IPS-18a (cell line): ENCODE measurements at regions not wholly inside any gene's neighbourhood (a gene's known extent, or its start where the extent isn't known, plus 50 kb on each side); places are given as distances from the start of the nearest gene placed in this dataset.
"Not testable (repeated sequence)": the region's sequence is repeated elsewhere in the genome, so short reads cannot be mapped to it uniquely, and the experiment has no call there.

Experiments
- H3K27ac ChIP-seq: one replicate; pipeline ENCODE4 v1.5.1; 2013; ENCODE audit warnings: low read length
- H3K27me3 ChIP-seq: one replicate; pipeline ENCODE4 v1.6.1; 2013; ENCODE audit warnings: mild to moderate bottlenecking, low read length; ENCODE audit not compliant: control insufficient read depth, insufficient read depth
- H3K36me3 ChIP-seq: one replicate; pipeline ENCODE4 v1.6.1; 2013; ENCODE audit warnings: low read depth, low read length; ENCODE audit not compliant: control insufficient read depth
- H3K4me1 ChIP-seq: one replicate; pipeline ENCODE4 v1.6.1; 2013; ENCODE audit warnings: low read depth, low read length; ENCODE audit not compliant: control insufficient read depth
- H3K4me3 ChIP-seq: one replicate; pipeline ENCODE4 v1.5.1; 2013; ENCODE audit warnings: low read length
- H3K9ac ChIP-seq: one replicate; pipeline ENCODE4 v1.6.1; 2013; ENCODE audit warnings: mild to moderate bottlenecking, low read length, moderate library complexity
- H3K9me3 ChIP-seq: one replicate; pipeline ENCODE4 v1.6.1; 2013; ENCODE audit warnings: low read depth, low read length; ENCODE audit not compliant: control insufficient read depth

GRCh38 chr6:21745543-21746337 lies 152.2 kb downstream of the SOX4 start:
- H3K27me3 ChIP-seq: no peaks in the 10 kb centered on the region
- H3K4me3 ChIP-seq: no peak overlapping the region
- no peaks in the 10 kb centered on the region for H3K9me3 ChIP-seq
- H3K9ac ChIP-seq: no peak overlapping the region
- no peak overlapping the region for H3K27ac ChIP-seq
- no peaks in the 10 kb centered on the region for H3K36me3 ChIP-seq
- peaks cover 65% of the 10 kb centered on the region for H3K4me1 ChIP-seq

- no peak overlapping the region for H3K27ac ChIP-seq
- no peak overlapping the region for H3K4me3 ChIP-seq
- no peak overlapping the region for H3K9ac ChIP-seq
- H3K27me3 ChIP-seq: no peaks in the 10 kb centered on the region
- peaks cover 62% of the 10 kb centered on the region for H3K4me1 ChIP-seq
- H3K9me3 ChIP-seq: no peaks in the 10 kb centered on the region
- H3K36me3 ChIP-seq: no peaks in the 10 kb centered on the region
Observed at GRCh38 chr6:21747441-21747840, 153.9 kb downstream of the SOX4 start.

GRCh38 chr6:21748343-21749056 lies 154.9 kb downstream of the SOX4 start:
- Histone ChIP-seq H3K27me3 (no peaks in the 10 kb centered on the region), H3K27ac (no peak overlapping the region), H3K4me1 (peaks cover 59% of the 10 kb centered on the region), H3K9me3 (no peaks in the 10 kb centered on the region), H3K4me3 (peak overlapping the region; percentile 31), H3K9ac (peak overlapping the region; percentile 14), H3K36me3 (no peaks in the 10 kb centered on the region)

GRCh38 chr6:21749754-21750153 lies 156.2 kb downstream of the SOX4 start:
- peaks cover 66% of the 10 kb centered on the region for H3K4me1 ChIP-seq
- no peaks in the 10 kb centered on the region for H3K9me3 ChIP-seq
- H3K27me3 ChIP-seq: no peaks in the 10 kb centered on the region
- H3K9ac ChIP-seq: no peak overlapping the region
- peaks cover under 1% of the 10 kb centered on the region for H3K36me3 ChIP-seq
- peak overlapping the region; percentile 18 for H3K27ac ChIP-seq
- no peak overlapping the region for H3K4me3 ChIP-seq

- no peaks in the 10 kb centered on the region for H3K27me3 ChIP-seq
- peaks cover 69% of the 10 kb centered on the region for H3K4me1 ChIP-seq
- no peak overlapping the region for H3K4me3 ChIP-seq
- H3K9ac ChIP-seq: no peak overlapping the region
- H3K9me3 ChIP-seq: no peaks in the 10 kb centered on the region
- no peak overlapping the region for H3K27ac ChIP-seq
- peaks cover 6% of the 10 kb centered on the region for H3K36me3 ChIP-seq
Observed at GRCh38 chr6:21750575-21750974, 157.0 kb downstream of the SOX4 start.

GRCh38 chr6:21751608-21752007 lies 158.1 kb downstream of the SOX4 start:
- Histone ChIP-seq H3K9ac (no peak overlapping the region), H3K9me3 (no peaks in the 10 kb centered on the region), H3K36me3 (peaks cover 6% of the 10 kb centered on the region), H3K4me1 (peaks cover 69% of the 10 kb centered on the region), H3K27me3 (no peaks in the 10 kb centered on the region), H3K4me3 (no peak overlapping the region), H3K27ac (no peak overlapping the region)

GRCh38 chr6:21752054-21752811 lies 158.7 kb downstream of the SOX4 start:
- no peaks in the 10 kb centered on the region for H3K9me3 ChIP-seq
- H3K4me3 ChIP-seq: no peak overlapping the region
- H3K4me1 ChIP-seq: peaks cover 64% of the 10 kb centered on the region
- no peak overlapping the region for H3K27ac ChIP-seq
- H3K36me3 ChIP-seq: peaks cover 6% of the 10 kb centered on the region
- H3K9ac ChIP-seq: no peak overlapping the region
- no peaks in the 10 kb centered on the region for H3K27me3 ChIP-seq

GRCh38 chr6:21753241-21754108 lies 159.9 kb downstream of the SOX4 start:
- Histone ChIP-seq H3K27ac (no peak overlapping the region), H3K4me1 (peaks cover 52% of the 10 kb centered on the region), H3K9ac (no peak overlapping the region), H3K27me3 (no peaks in the 10 kb centered on the region), H3K4me3 (no peak overlapping the region), H3K36me3 (peaks cover 6% of the 10 kb centered on the region), H3K9me3 (no peaks in the 10 kb centered on the region)

- no peak overlapping the region for H3K4me3 ChIP-seq
- no peaks in the 10 kb centered on the region for H3K27me3 ChIP-seq
- H3K9ac ChIP-seq: no peak overlapping the region
- H3K9me3 ChIP-seq: no peaks in the 10 kb centered on the region
- H3K36me3 ChIP-seq: peaks cover 6% of the 10 kb centered on the region
- peaks cover 37% of the 10 kb centered on the region for H3K4me1 ChIP-seq
- no peak overlapping the region for H3K27ac ChIP-seq
Observed at GRCh38 chr6:21754891-21755290, 161.3 kb downstream of the SOX4 start.

- no peak overlapping the region for H3K4me3 ChIP-seq
- H3K27ac ChIP-seq: no peak overlapping the region
- H3K9me3 ChIP-seq: no peaks in the 10 kb centered on the region
- no peak overlapping the region for H3K9ac ChIP-seq
- no peaks in the 10 kb centered on the region for H3K27me3 ChIP-seq
- H3K36me3 ChIP-seq: peaks cover 6% of the 10 kb centered on the region
- H3K4me1 ChIP-seq: peaks cover 21% of the 10 kb centered on the region
Observed at GRCh38 chr6:21756487-21756886, 162.9 kb downstream of the SOX4 start.

- peaks cover 16% of the 10 kb centered on the region for H3K4me1 ChIP-seq
- not testable (repeated sequence) for H3K36me3 ChIP-seq, H3K27ac ChIP-seq, H3K4me3 ChIP-seq, H3K9ac ChIP-seq, H3K9me3 ChIP-seq, H3K27me3 ChIP-seq
Observed at GRCh38 chr6:21757392-21757791, 163.8 kb downstream of the SOX4 start.
